K562 (cell line): ENCODE measurements at regions not wholly inside any gene's neighbourhood (a gene's known extent, or its start where the extent isn't known, plus 50 kb on each side); places are given as distances from the start of the nearest gene placed in this dataset.

Experiments
- CBFA2T2 ChIP-seq: fragments of 450-650 bp; conservative IDR thresholded peaks from 2 replicates; pipeline ENCODE4 v1.6.1; 2017; ENCODE audit warnings: mild to moderate bottlenecking
- REST ChIP-seq, 2 experiments: fragments of 450-650 bp; formaldehyde crosslinking in 1 of 2; IDR thresholded peaks; 2 replicates each; pipeline versions ENCODE4 v1.4.0 to v1.6.1; 2014 to 2020; ENCODE audit warnings: mild to moderate bottlenecking in 2 of 2, borderline replicate concordance in 1 of 2, low read depth in 1 of 2
- ZNF75A ChIP-seq: fragments of 450-650 bp; formaldehyde crosslinking; IDR thresholded peaks from 2 replicates; pipeline ENCODE4 v1.4.0; 2020; ENCODE audit warnings: mild to moderate bottlenecking

- TF ChIP-seq REST (IDR thresholded peaks at IDR 0.05; ENCODE audit: borderline replicate concordance): no peak
- no peak for TF ChIP-seq REST (CRISPR knock-in tag; IDR thresholded peaks at IDR 0.05; ENCODE audit: low read depth)
- no peak for TF ChIP-seq ZNF75A (CRISPR knock-in tag)
- 0 out of 2 replicates have a peak, but pooled peaks have one; percentile 14 for TF ChIP-seq CBFA2T2
Measured at GRCh38 chr4:54842656-54843055, 184.9 kb downstream of the KIT start (continued).
